GM21367 (cell line): ENCODE measurements at regions not wholly inside any gene's neighbourhood (a gene's known extent, or its start where the extent isn't known, plus 50 kb on each side); places are given as distances from the start of the nearest gene placed in this dataset.

Source experiments
- ATAC-seq: cut with Tn5 transposase; IDR thresholded peaks from one replicate; pipeline ENCODE4 v1.9.1; 2021; ENCODE audit not compliant: unreplicated experiment

DNA sequence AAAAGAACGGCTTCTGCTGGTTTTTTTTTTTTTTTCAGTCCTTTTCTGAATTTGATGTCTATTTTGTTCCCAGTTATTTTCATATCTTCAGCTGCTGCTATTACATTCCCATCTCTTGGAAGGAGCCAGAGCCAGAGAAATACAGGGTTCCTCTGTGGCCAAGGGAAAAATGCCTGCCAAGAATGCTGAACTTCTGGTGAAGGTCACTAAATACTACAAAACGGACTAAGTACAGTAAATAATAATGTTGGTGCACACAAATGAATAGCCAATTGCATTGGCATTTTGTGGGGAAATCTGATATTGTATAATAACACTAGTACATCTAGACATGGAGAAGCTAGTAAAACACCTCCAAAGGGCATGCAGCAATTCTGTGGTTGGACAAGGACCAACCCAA is 56.3 kb upstream of the ZEB1 start:
- ATAC-seq = no peak

DNA sequence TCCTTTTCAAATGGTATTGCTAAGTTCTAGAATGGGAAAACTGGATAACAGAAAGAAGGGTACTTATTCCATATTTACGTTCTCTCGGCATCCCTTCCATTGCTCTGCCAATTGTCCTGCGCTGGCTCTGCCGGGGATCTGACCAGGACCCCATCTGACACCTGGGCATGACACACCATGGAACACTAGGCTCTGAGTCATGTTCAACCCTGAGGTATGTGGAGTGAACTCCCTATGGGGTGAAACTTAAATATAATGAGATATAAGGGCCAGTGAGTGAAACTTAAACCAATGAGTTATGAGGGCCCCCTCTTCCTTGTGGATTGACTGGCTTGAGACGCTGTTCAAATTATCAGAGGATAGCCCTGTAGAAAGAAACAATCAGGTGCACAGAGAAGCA is 55.1 kb upstream of the ZEB1 start:
- no peak for ATAC-seq

DNA sequence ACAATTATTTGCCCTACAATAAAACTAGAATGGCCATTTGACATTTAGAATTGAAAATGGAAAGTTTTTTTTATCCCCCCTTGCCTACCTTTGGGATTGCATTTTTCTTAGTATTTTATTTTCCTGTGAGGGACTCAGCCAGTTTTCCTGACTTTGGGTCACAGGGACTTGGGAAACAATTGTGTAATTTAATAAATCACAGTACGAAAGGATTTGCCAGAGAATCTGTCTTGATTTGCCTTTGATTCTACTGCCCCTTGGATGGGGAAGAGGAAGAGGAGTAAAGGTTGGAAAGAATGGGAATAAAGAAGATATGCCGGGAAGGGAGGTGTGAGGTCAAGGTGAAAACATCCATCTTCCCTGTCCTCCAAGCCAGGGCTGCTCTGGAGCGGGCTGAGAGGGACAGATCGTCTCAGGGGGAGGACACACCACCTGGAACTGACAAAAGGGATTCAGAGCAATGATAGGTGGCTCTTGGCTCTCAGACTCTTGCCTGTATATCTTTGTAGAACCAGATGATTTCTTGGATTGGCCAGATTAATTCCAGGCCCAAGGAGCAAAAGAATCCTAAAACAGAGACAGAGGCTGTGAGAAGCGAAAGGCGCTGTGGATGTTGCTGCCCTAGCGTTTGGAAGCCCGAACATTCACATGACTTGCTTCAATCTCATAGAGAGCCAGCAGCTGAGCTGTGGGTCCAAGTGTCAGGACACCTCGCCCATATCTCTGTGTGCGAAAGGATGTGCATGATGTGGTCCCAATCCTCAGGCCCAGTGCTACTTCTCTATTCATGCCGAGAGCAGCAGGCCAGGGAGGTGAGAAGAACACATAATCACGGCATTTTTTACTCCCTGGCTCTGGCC is 50.3 kb upstream of the ZEB1 start:
- no peak for ATAC-seq
